Keratinocyte (primary cell): ENCODE measurements at regions not wholly inside any gene's neighbourhood (a gene's known extent, or its start where the extent isn't known, plus 50 kb on each side); places are given as distances from the start of the nearest gene placed in this dataset.

Experiments
- DNase-seq: peaks from one replicate; pipeline ENCODE4 v3.0.0-alpha.2; 2011; ENCODE audit warnings: low read depth, missing footprints, low spot score
- FAIRE-seq: peaks from 2 replicates; lab custom pipeline; 2011; peaks lifted over from hg19 to GRCh38; lab: Jason Lieb, UNC
- H2AFZ ChIP-seq: 2 replicates; pipeline ENCODE4 v1.6.0; 2012; ENCODE audit warnings: low read length, control low read depth, inconsistent platforms; ENCODE audit not compliant: control insufficient read depth
- H3K27ac ChIP-seq: 2 replicates; pipeline ENCODE4 v1.5.1; 2011; ENCODE audit warnings: low read length; ENCODE audit not compliant: control insufficient read depth, insufficient read depth
- H3K27me3 ChIP-seq: 3 replicates; pipeline ENCODE4 v1.6.0; 2011; ENCODE audit warnings: low read length; ENCODE audit not compliant: control insufficient read depth, insufficient read depth; ENCODE audit errors: extremely low read depth
- H3K36me3 ChIP-seq, 2 experiments: 2 replicates in 1 of 2; 3 replicates in 1 of 2; pipeline ENCODE4 v1.5.1; 2011; ENCODE audit warnings: low read length in 2 of 2, mild to moderate bottlenecking in 1 of 2; ENCODE audit not compliant: control insufficient read depth in 2 of 2, insufficient read depth in 2 of 2; ENCODE audit errors: extremely low read depth in 1 of 2
- H3K4me1 ChIP-seq: 3 replicates; pipeline ENCODE4 v1.5.1; 2011; ENCODE audit warnings: low read length; ENCODE audit not compliant: control insufficient read depth, insufficient read depth; ENCODE audit errors: extremely low read depth
- H3K4me2 ChIP-seq: 3 replicates; pipeline ENCODE4 v1.6.0; 2011; ENCODE audit warnings: low read depth, low read length; ENCODE audit not compliant: control insufficient read depth, insufficient read depth; ENCODE audit errors: extremely low read depth
- H3K4me3 ChIP-seq, 3 experiments: fragments of 200-600 bp in 1 of 3; sonication (generic) in 1 of 3; 2 replicates in 2 of 3; 3 replicates in 1 of 3; pipeline ENCODE4 v1.5.1; 2011 to 2016; ENCODE audit warnings: low read length in 3 of 3, mild to moderate bottlenecking in 3 of 3, control low read depth in 2 of 3, inconsistent platforms in 1 of 3, low read depth in 1 of 3, mixed read lengths in 1 of 3, mixed run types in 1 of 3, moderate library complexity in 1 of 3; ENCODE audit not compliant: control insufficient read depth in 2 of 3, insufficient read depth in 2 of 3; ENCODE audit errors: extremely low read depth in 1 of 3
- H3K79me2 ChIP-seq: 2 replicates; pipeline ENCODE4 v1.6.0; 2012; ENCODE audit warnings: low read length; ENCODE audit not compliant: control insufficient read depth, insufficient read depth
- H3K9ac ChIP-seq: 3 replicates; pipeline ENCODE4 v1.6.0; 2011; ENCODE audit warnings: low read length; ENCODE audit not compliant: control insufficient read depth, insufficient read depth; ENCODE audit errors: extremely low read depth
- H3K9me1 ChIP-seq: 3 replicates; pipeline ENCODE4 v1.6.0; 2011; ENCODE audit warnings: low read length; ENCODE audit not compliant: control insufficient read depth, insufficient read depth; ENCODE audit errors: extremely low read depth
- H3K9me3 ChIP-seq: 2 replicates; pipeline ENCODE4 v1.5.1; 2012; ENCODE audit warnings: low read depth, low read length; ENCODE audit not compliant: control insufficient read depth
- H4K20me1 ChIP-seq: 3 replicates; pipeline ENCODE4 v1.6.0; 2011; ENCODE audit warnings: low read length; ENCODE audit not compliant: control insufficient read depth, insufficient read depth; ENCODE audit errors: extremely low read depth
- CTCF ChIP-seq, 3 experiments: IDR thresholded peaks in 1 of 3; conservative IDR thresholded peaks in 1 of 3; optimal IDR thresholded peaks in 1 of 3; 2 replicates in 2 of 3; 3 replicates in 1 of 3; pipeline versions ENCODE3 to v1.5.1; 2011; ENCODE audit warnings: low read length in 3 of 3, mild to moderate bottlenecking in 3 of 3, moderate library complexity in 2 of 3, control low read depth in 1 of 3, inconsistent platforms in 1 of 3; ENCODE audit not compliant: insufficient read depth in 2 of 3; ENCODE audit errors: extremely low read depth in 1 of 3
- EZH2 ChIP-seq: IDR thresholded peaks from one replicate; pipeline ENCODE4 v1.6.1; 2012; ENCODE audit warnings: inconsistent platforms, mild to moderate bottlenecking, low read length, moderate library complexity
- dilution Hi-C: fragments of 300-500 bp; cut with MboI; formaldehyde crosslinking; loops from one replicate; pipeline ENCODE4 v1.7.0; 2020; ENCODE audit warnings: low sequenced_read_pairs; ENCODE audit not compliant: extremely low pct_ligation_motif_present

GRCh38 chr20:56940466-56940865, 311.4 kb downstream of the TFAP2C start:
- Histone ChIP-seq H3K9me1 (no peaks in the 10 kb centered on the region), H4K20me1 (no peaks in the 10 kb centered on the region), H3K79me2 (no peaks in the 10 kb centered on the region), H3K4me3 (no peak overlapping the region), H3K4me2 (no peak overlapping the region), H3K27me3 (peaks cover 9% of the 10 kb centered on the region), H3K36me3 (no peaks in the 10 kb centered on the region), H3K9me3 (no peaks in the 10 kb centered on the region), H3K4me1 (no peaks in the 10 kb centered on the region), H3K27ac (no peak overlapping the region), H3K9ac (no peak overlapping the region), H2AFZ (no peak overlapping the region)
- TF ChIP-seq EZH2 (no peak), CTCF (optimal IDR thresholded peaks at IDR 0.05 in 1 of 3, IDR thresholded peaks at IDR 0.05 in 1 of 3, conservative IDR thresholded peaks at IDR 0.05 in 1 of 3; ENCODE audit: extremely low read depth in 1 of 3, insufficient read depth in 2 of 3, low read length in 3 of 3) (no peak)
- FAIRE-seq (no peak), DNase-seq (no peak)
- dilution Hi-C loops = no loop called here

GRCh38 chr20:56941101-56941686, 312.1 kb downstream of the TFAP2C start:
- Histone ChIP-seq H3K36me3 (no peaks in the 10 kb centered on the region), H3K4me1 (no peaks in the 10 kb centered on the region), H4K20me1 (no peaks in the 10 kb centered on the region), H3K4me2 (no peak overlapping the region), H3K27me3 (peaks cover 10% of the 10 kb centered on the region), H3K79me2 (no peaks in the 10 kb centered on the region), H3K9ac (no peak overlapping the region), H3K9me3 (no peaks in the 10 kb centered on the region), H2AFZ (no peak overlapping the region), H3K27ac (no peak overlapping the region), H3K9me1 (no peaks in the 10 kb centered on the region), H3K4me3 (no peak overlapping the region)
- no peak for FAIRE-seq
- dilution Hi-C loops = no loop called here
- TF ChIP-seq CTCF (optimal IDR thresholded peaks at IDR 0.05 in 1 of 3, IDR thresholded peaks at IDR 0.05 in 1 of 3, conservative IDR thresholded peaks at IDR 0.05 in 1 of 3; ENCODE audit: extremely low read depth in 1 of 3, insufficient read depth in 2 of 3, low read length in 3 of 3) (no peak), EZH2 (no peak)
- no peak for DNase-seq
